ENCODE measurements at regions not wholly inside any gene's neighbourhood (a gene's known extent, or its start where the extent isn't known, plus 50 kb on each side); places are given as distances from the start of the nearest gene placed in this dataset.

DNA sequence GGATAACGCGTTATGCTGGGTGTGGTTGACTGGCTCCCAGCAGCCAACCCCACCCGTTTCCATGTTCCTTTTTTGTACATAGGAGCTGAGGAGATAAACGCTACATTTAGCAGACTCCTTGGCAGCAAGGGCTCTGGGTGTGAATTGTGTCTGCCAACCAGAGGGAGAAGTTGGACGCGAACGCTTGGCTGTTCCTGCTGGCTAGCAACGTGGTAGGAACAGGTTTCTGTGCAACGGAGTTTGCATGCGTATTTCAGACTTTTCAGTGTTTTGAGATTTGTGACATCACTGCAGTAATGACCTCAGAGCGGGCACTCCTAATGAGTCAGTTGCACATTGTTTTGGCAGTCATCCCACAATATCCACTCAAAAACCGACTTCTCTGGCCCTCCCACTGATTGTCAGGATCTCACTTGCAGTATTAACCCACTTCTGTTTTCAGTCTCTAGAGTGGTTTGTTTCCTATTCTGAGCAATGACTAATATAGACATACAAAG, 98.7 kb upstream of the RGS1 start (continued):
- no peak for TF ChIP-seq CEBPG (CRISPR knock-in tag; IDR thresholded peaks at IDR 0.05)
- 0 out of 4 replicates have a peak, but pooled peaks of 1 of the 2 experiments have one; percentile 29 for TF ChIP-seq CEBPG (tag; conservative IDR thresholded peaks at IDR 0.05 in 1 of 2, IDR thresholded peaks at IDR 0.05 in 1 of 2)
- TF ChIP-seq MCM3 (IDR thresholded peaks at IDR 0.05), result no peak
- TF ChIP-seq, protein P1, sequence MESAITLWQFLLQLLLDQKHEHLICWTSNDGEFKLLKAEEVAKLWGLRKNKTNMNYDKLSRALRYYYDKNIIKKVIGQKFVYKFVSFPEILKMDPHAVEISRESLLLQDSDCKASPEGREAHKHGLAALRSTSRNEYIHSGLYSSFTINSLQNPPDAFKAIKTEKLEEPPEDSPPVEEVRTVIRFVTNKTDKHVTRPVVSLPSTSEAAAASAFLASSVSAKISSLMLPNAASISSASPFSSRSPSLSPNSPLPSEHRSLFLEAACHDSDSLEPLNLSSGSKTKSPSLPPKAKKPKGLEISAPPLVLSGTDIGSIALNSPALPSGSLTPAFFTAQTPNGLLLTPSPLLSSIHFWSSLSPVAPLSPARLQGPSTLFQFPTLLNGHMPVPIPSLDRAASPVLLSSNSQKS (CRISPR knock-in tag; IDR thresholded peaks at IDR 0.05), result no peak
- TF ChIP-seq CREM (IDR thresholded peaks at IDR 0.05; ENCODE audit: low read depth), result peak; percentile 85
- no peak for TF ChIP-seq TAF7 (tag; IDR thresholded peaks at IDR 0.05)
- 0 out of 2 replicates have a peak, but pooled peaks have one; percentile 35 for TF ChIP-seq MTA3 (IDR thresholded peaks at IDR 0.05; ENCODE audit: borderline replicate concordance)
- no peak for TF ChIP-seq PRPF4 (IDR thresholded peaks at IDR 0.05; ENCODE audit: insufficient read depth, low read depth, low read length, poor library complexity, severe bottlenecking)
- TF ChIP-seq NFIC (IDR thresholded peaks at IDR 0.05), result peak; percentile 46; the same call in 1 of the 2 replicates
- no peak for TF ChIP-seq ZNF197 (CRISPR knock-in tag; IDR thresholded peaks at IDR 0.05; ENCODE audit: low read depth)
- peak; percentile 75; the same call in 1 of the 2 replicates for TF ChIP-seq CREB1 (IDR thresholded peaks at IDR 0.05)
- TF ChIP-seq CREB1 (CRISPR knock-in tag; IDR thresholded peaks at IDR 0.05), result peak; percentile 61; the same call in 1 of the 2 replicates
- TF ChIP-seq ZNF184 (CRISPR knock-in tag; IDR thresholded peaks at IDR 0.05), result no peak
- TF ChIP-seq XRCC5 (IDR thresholded peaks at IDR 0.05; ENCODE audit: low read depth, low read length), result no peak
- no peak for TF ChIP-seq ASH1L (IDR thresholded peaks at IDR 0.05; ENCODE audit: borderline replicate concordance, low read depth, partially characterized antibody)
- TF ChIP-seq, protein P2, sequence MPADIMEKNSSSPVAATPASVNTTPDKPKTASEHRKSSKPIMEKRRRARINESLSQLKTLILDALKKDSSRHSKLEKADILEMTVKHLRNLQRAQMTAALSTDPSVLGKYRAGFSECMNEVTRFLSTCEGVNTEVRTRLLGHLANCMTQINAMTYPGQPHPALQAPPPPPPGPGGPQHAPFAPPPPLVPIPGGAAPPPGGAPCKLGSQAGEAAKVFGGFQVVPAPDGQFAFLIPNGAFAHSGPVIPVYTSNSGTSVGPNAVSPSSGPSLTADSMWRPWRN (IDR thresholded peaks at IDR 0.05; ENCODE audit: low read depth), result no peak
- TF ChIP-seq ZNF165 (CRISPR knock-in tag; IDR thresholded peaks at IDR 0.05; ENCODE audit: borderline replicate concordance), result no peak
- TF ChIP-seq MAX (CRISPR knock-in tag; IDR thresholded peaks at IDR 0.05), result no peak
- TF ChIP-seq, protein P3, sequence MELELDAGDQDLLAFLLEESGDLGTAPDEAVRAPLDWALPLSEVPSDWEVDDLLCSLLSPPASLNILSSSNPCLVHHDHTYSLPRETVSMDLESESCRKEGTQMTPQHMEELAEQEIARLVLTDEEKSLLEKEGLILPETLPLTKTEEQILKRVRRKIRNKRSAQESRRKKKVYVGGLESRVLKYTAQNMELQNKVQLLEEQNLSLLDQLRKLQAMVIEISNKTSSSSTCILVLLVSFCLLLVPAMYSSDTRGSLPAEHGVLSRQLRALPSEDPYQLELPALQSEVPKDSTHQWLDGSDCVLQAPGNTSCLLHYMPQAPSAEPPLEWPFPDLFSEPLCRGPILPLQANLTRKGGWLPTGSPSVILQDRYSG (tag; conservative IDR thresholded peaks at IDR 0.05; ENCODE audit: low read depth), result no peak
- no peak for TF ChIP-seq NFIX (CRISPR knock-in tag; IDR thresholded peaks at IDR 0.05; ENCODE audit: low read depth)
- TF ChIP-seq GATA2 (CRISPR knock-in tag; IDR thresholded peaks at IDR 0.05), result no peak
- TF ChIP-seq, protein P4, sequence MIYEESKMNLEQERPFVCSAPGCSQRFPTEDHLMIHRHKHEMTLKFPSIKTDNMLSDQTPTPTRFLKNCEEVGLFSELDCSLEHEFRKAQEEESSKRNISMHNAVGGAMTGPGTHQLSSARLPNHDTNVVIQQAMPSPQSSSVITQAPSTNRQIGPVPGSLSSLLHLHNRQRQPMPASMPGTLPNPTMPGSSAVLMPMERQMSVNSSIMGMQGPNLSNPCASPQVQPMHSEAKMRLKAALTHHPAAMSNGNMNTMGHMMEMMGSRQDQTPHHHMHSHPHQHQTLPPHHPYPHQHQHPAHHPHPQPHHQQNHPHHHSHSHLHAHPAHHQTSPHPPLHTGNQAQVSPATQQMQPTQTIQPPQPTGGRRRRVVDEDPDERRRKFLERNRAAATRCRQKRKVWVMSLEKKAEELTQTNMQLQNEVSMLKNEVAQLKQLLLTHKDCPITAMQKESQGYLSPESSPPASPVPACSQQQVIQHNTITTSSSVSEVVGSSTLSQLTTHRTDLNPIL (CRISPR knock-in tag; IDR thresholded peaks at IDR 0.05), result no peak
- TF ChIP-seq ZNF445 (CRISPR knock-in tag; IDR thresholded peaks at IDR 0.05; ENCODE audit: low read depth), result no peak
- TF ChIP-seq SMARCC2 (IDR thresholded peaks at IDR 0.05; ENCODE audit: low read depth), result no peak
- TF ChIP-seq VEZF1 (CRISPR knock-in tag; IDR thresholded peaks at IDR 0.05), result no peak

Data from K562 (cell line).